ENCODE measurements at regions not wholly inside any gene's neighbourhood (a gene's known extent, or its start where the extent isn't known, plus 50 kb on each side); places are given as distances from the start of the nearest gene placed in this dataset.

DNA sequence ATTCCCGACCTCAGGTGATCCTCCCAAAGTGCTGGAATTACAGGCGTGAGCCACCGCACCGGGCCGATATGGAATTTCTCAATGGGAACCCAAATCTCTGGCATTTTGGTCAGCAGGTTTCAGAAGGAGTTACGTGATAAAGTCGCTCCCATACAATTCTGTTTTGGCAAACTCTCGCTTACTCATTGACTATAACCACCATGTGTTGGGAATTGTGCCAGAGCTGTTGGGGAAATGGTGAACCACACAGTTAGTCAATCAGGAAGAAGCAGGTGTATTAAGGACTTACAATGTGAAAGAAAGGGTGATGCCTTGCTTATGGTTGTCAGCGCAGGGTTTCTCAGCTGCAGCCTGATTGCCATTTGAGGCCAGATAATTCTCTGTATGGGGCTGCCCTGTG, 410.5 kb downstream of the QKI start:
- Histone ChIP-seq H4K20me1 (no peaks in the 10 kb centered on the region), H3K27me3 (no peaks in the 10 kb centered on the region), H3K9me3 (replicated peaks in 1 of 11) (peaks cover 0 to 3% (median 0%) of the 10 kb centered on the region in 11 experiments; a peak in 1 of 22 replicates), H3K4me2 (0 out of 22 replicates have a peak overlapping the region, but pooled peaks of 1 of the 11 experiments have one; percentile 22), H3K36me3 (no peaks in the 10 kb centered on the region), H3K27ac (no peak overlapping the region), H3K4me1 (no peaks in the 10 kb centered on the region), H3K9ac (no peak overlapping the region), H3K4me3 (no peak overlapping the region)
- no peak for TF ChIP-seq Cebpa-rat (IDR thresholded peaks at IDR 0.05)

- H3K36me3 ChIP-seq: no peaks in the 10 kb centered on the region
- H4K20me1 ChIP-seq: no peaks in the 10 kb centered on the region
- H3K27me3 ChIP-seq: no peaks in the 10 kb centered on the region
- no peak overlapping the region for H3K4me2 ChIP-seq
- peaks cover 0 to 3% (median 0%) of the 10 kb centered on the region in 11 experiments; a peak in 1 of 22 replicates for H3K9me3 ChIP-seq (replicated peaks in 1 of 11)
- TF ChIP-seq Cebpa-rat (IDR thresholded peaks at IDR 0.05): no peak
- no peak overlapping the region for H3K4me3 ChIP-seq
- no peak overlapping the region for H3K27ac ChIP-seq
- H3K4me1 ChIP-seq: no peaks in the 10 kb centered on the region
- H3K9ac ChIP-seq: no peak overlapping the region
Measured at GRCh38 chr6:163823577-163823976, 409.1 kb downstream of the QKI start.

DNA sequence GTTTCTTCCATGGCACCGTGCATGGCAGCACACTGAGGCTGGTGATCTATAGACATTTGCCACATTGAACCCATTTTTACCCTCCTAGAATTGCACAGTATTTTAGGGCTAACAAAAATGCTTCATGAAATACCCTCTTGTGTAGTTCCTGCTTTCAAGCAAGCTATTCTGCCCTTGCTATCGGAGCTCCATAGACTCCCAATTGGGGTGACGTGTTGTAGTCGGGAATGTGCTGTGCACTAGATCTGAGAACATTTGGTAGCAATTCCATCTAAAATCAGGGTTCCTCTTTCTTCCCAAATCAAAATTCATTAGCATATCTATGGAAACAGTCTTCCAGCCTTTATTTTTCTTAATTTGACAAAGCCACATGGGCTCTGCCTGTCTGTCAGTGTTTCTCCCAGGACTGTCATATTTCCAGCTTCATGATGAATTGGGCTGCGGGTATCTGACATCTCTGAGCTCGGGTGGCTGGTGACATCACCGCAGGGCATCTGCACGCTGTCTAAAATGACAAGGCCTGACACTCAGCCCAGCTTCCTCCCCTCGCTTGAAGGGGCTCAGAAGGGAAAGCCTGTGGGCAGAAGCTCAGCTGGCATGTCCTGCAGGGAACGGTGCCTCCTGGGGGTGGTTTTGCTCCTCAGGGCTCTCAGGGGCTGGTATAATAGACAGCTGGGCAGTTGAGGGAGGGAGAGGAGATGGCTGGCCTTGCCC, 406.4 kb downstream of the QKI start:
- TF ChIP-seq Cebpa-rat (IDR thresholded peaks at IDR 0.05): no peak
- H3K36me3 ChIP-seq: no peaks in the 10 kb centered on the region
- no peak overlapping the region for H3K4me3 ChIP-seq
- H3K9ac ChIP-seq: no peak overlapping the region
- peaks cover 0 to 3% (median 0%) of the 10 kb centered on the region in 11 experiments; a peak in 1 of 22 replicates for H3K9me3 ChIP-seq (replicated peaks in 1 of 11)
- no peak overlapping the region for H3K27ac ChIP-seq
- H3K4me2 ChIP-seq: no peak overlapping the region
- no peaks in the 10 kb centered on the region for H4K20me1 ChIP-seq
- no peaks in the 10 kb centered on the region for H3K27me3 ChIP-seq
- no peaks in the 10 kb centered on the region for H3K4me1 ChIP-seq

DNA sequence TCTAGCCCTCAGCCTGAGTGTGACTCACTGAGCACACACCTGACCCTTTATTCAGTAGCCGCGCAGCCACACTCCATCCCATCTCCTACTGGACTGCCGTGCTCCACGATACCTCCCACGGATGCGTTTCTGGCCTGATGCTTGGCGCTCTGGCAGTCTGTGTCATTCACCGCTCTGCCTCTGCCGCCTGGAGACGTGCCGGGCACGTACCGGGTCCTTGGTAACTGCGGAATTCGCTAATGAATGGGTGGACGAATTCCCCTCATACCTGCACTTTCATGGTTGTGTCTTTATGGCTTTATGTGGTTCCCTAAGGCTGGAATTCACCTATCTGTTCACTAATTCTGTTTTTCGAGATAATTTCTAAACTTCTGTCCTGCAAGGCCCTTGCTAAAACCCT, 405.7 kb downstream of the QKI start:
- Histone ChIP-seq H4K20me1 (no peaks in the 10 kb centered on the region), H3K9ac (no peak overlapping the region), H3K9me3 (replicated peaks in 1 of 11) (peaks cover 0 to 3% (median 0%) of the 10 kb centered on the region in 11 experiments; a peak in 1 of 22 replicates), H3K4me1 (peaks cover under 1 to 4% (median 2%) of the 10 kb centered on the region in 10 experiments; a peak in 19 of 20 replicates), H3K4me3 (no peak overlapping the region), H3K27me3 (no peaks in the 10 kb centered on the region), H3K36me3 (no peaks in the 10 kb centered on the region), H3K4me2 (no peak overlapping the region), H3K27ac (no peak overlapping the region)
- no peak for TF ChIP-seq Cebpa-rat (IDR thresholded peaks at IDR 0.05)

GRCh38 chr6:163818719-163819118, 404.2 kb downstream of the QKI start:
- Histone ChIP-seq H3K4me2 (no peak overlapping the region), H3K9me3 (replicated peaks in 1 of 11) (peaks cover 0 to 2% (median 0%) of the 10 kb centered on the region in 11 experiments; a peak in 1 of 22 replicates), H3K4me1 (peaks cover 15 to 18% (median 17%) of the 10 kb centered on the region in 10 experiments; a peak in 19 of 20 replicates), H3K9ac (no peak overlapping the region), H3K36me3 (no peaks in the 10 kb centered on the region), H3K27ac (no peak overlapping the region), H4K20me1 (no peaks in the 10 kb centered on the region), H3K27me3 (no peaks in the 10 kb centered on the region), H3K4me3 (no peak overlapping the region)
- TF ChIP-seq Cebpa-rat (IDR thresholded peaks at IDR 0.05): no peak

- no peak for TF ChIP-seq Cebpa-rat (IDR thresholded peaks at IDR 0.05)
- Histone ChIP-seq H3K9ac (no peak overlapping the region), H3K4me2 (no peak overlapping the region), H3K36me3 (no peaks in the 10 kb centered on the region), H3K9me3 (replicated peaks in 1 of 11) (no peaks in the 10 kb centered on the region; a peak in 1 of 22 replicates), H3K4me3 (no peak overlapping the region), H3K27me3 (no peaks in the 10 kb centered on the region), H4K20me1 (no peaks in the 10 kb centered on the region), H3K4me1 (peaks cover 18 to 27% (median 23%) of the 10 kb centered on the region in 10 experiments; a peak in 19 of 20 replicates), H3K27ac (no peak overlapping the region)
Measured at GRCh38 chr6:163816441-163816840, 401.9 kb downstream of the QKI start.

GRCh38 chr6:163815796-163816195, 401.3 kb downstream of the QKI start:
- Histone ChIP-seq H3K36me3 (no peaks in the 10 kb centered on the region), H3K27me3 (no peaks in the 10 kb centered on the region), H3K4me2 (no peak overlapping the region), H3K4me3 (no peak overlapping the region), H3K4me1 (peaks cover 18 to 27% (median 23%) of the 10 kb centered on the region in 10 experiments; a peak in 19 of 20 replicates), H3K9ac (no peak overlapping the region), H3K27ac (no peak overlapping the region), H3K9me3 (replicated peaks in 1 of 11) (no peaks in the 10 kb centered on the region; a peak in 1 of 22 replicates), H4K20me1 (no peaks in the 10 kb centered on the region)
- no peak for TF ChIP-seq Cebpa-rat (IDR thresholded peaks at IDR 0.05)

- peak overlapping the region in 5 of 11 experiments; percentile 0 to 33 (median 26); a peak in 8 of 22 replicates for H3K27ac ChIP-seq
- H3K36me3 ChIP-seq: no peaks in the 10 kb centered on the region
- TF ChIP-seq Cebpa-rat (IDR thresholded peaks at IDR 0.05): no peak
- H3K4me3 ChIP-seq: no peak overlapping the region
- no peaks in the 10 kb centered on the region for H4K20me1 ChIP-seq
- no peaks in the 10 kb centered on the region for H3K27me3 ChIP-seq
- peaks cover 18 to 27% (median 23%) of the 10 kb centered on the region in 10 experiments; a peak in 19 of 20 replicates for H3K4me1 ChIP-seq
- H3K9ac ChIP-seq: no peak overlapping the region; a peak in 1 of 22 replicates
- no peaks in the 10 kb centered on the region for H3K9me3 ChIP-seq (replicated peaks in 1 of 11)
- H3K4me2 ChIP-seq: peak overlapping the region; percentile 49 to 81 (median 63)
Measured at GRCh38 chr6:163814494-163815364, 400.2 kb downstream of the QKI start.

DNA sequence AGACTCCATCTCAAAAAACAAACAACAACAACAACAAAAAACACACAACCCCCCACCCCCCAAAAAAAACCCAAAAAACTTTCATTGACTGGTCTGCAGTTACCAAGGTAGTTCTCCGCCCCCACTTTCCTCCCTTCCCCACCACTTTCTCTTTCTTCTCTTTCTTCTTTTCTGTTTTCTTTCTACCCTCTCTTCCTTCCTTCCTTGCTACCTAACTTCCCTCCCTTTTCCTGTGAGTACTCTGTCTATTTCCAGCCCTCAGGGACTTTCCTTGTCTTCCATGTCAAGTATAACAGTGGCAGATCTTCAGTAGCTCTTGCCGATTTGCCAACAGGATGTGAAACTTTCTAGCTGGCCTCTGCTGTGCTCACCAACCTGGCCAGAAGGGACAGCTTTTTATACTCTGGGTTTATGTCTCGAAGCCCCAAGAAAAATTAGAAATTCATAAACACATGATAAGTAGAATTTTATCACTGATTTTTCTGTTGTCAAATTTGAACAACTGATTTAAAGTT, 399.5 kb downstream of the QKI start:
- no peak overlapping the region for H3K4me3 ChIP-seq
- H3K4me1 ChIP-seq: peaks cover 18 to 27% (median 23%) of the 10 kb centered on the region in 10 experiments; a peak in 19 of 20 replicates
- H3K9me3 ChIP-seq (replicated peaks in 1 of 11): no peaks in the 10 kb centered on the region
- peak overlapping the region; percentile 49 to 81 (median 63) for H3K4me2 ChIP-seq
- no peaks in the 10 kb centered on the region for H4K20me1 ChIP-seq
- no peaks in the 10 kb centered on the region for H3K27me3 ChIP-seq
- H3K36me3 ChIP-seq: no peaks in the 10 kb centered on the region
- H3K9ac ChIP-seq: no peak overlapping the region
- H3K27ac ChIP-seq: peak overlapping the region in 4 of 11 experiments; percentile 23 to 33 (median 24); a peak in 5 of 22 replicates
- TF ChIP-seq Cebpa-rat (IDR thresholded peaks at IDR 0.05): no peak

All from BLaER1 treated with 17β-estradiol and CSF1 and Interleukin-3, amounts not matched to agents 10 nM and 100 nM (cell line).